ENCODE measurements at regions not wholly inside any gene's neighbourhood (a gene's known extent, or its start where the extent isn't known, plus 50 kb on each side); places are given as distances from the start of the nearest gene placed in this dataset.
"Not testable (repeated sequence)": the region's sequence is repeated elsewhere in the genome, so short reads cannot be mapped to it uniquely, and the experiment has no call there.

DNA sequence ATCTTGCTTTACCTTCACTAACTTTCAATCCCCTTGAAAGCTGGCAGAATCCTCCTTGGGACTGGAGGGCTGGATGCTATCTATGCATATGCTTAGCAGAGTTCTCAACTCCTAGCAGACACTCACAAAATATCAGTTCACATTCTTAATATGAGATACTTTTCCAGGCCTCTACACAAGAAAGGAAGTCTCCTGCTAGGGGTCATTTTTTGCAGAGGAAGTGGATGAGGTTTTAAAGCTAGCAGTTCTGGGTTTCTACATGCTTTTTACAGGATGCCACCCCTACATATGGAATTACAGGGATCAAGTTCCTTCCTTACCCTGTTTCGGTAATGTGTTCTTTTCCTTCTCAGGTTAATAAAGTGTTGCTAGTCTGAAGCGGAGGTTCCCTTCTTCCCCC, 206.3 kb upstream of the TP63 start:
- Mint-ChIP-seq H3K27ac (no peak overlapping the region), H3K4me1 (peaks cover 6% of the 10 kb centered on the region), H3K27me3 (no peaks in the 10 kb centered on the region), H3K4me3 (no peak overlapping the region), H3K36me3 (no peaks in the 10 kb centered on the region), H3K9me3 (no peaks in the 10 kb centered on the region)

DNA sequence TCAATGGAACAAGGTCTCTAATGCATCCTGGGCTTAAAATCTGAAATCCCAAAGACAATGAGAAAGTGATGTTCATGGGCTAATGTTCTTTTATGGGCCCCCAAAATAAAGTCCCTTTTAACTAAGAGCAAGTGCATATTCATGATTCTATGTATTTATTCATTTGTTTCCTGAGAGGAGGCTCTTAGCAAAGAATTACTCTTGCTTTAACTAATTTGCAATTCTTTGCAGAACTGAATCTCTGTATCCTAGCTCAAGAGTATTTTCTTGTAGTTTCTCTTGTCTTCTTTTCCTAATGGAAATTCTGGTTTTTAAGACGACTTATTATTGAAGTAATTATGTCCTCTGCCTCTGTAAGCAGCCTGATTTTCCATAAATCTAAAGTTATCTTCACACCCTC, 202.2 kb upstream of the TP63 start:
- H3K4me3 Mint-ChIP-seq: no peak overlapping the region
- no peaks in the 10 kb centered on the region for H3K9me3 Mint-ChIP-seq
- H3K4me1 Mint-ChIP-seq: peaks cover 6% of the 10 kb centered on the region
- peaks cover 1% of the 10 kb centered on the region for H3K36me3 Mint-ChIP-seq
- H3K27me3 Mint-ChIP-seq: no peaks in the 10 kb centered on the region
- H3K27ac Mint-ChIP-seq: no peak overlapping the region

- no peaks in the 10 kb centered on the region for H3K27me3 Mint-ChIP-seq
These were observed 201.0 kb upstream of the TP63 start for GRCh38 chr3:189430166-189430565.

DNA sequence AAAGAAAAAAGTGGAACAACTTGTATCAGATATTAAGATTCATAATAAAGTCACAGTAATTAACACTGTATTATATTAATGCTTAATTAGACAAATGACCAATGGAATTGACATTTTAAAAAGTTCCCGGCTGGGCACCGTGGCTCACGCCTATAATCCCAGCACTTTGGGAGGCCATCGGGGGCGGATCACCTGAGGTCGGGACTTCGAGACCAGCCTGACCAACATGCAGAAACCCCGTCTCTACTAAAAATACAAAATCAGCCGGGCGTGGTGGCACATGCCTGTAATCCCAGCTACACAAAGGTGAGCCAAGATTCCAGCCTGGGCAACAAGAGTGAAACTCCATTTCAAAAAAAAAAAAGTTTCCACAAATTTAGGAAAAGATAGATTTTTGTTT, 188.9 kb upstream of the TP63 start:
- H3K4me1 Mint-ChIP-seq, H3K9me3 Mint-ChIP-seq, H3K27ac Mint-ChIP-seq, H3K27me3 Mint-ChIP-seq, H3K36me3 Mint-ChIP-seq, H3K4me3 Mint-ChIP-seq: not testable (repeated sequence)

More at GRCh38 chr3:189430166-189430565, 201.0 kb upstream of the TP63 start:
- H3K4me1 Mint-ChIP-seq: peaks cover 5% of the 10 kb centered on the region
- H3K4me3 Mint-ChIP-seq: no peak overlapping the region
- H3K9me3 Mint-ChIP-seq: no peaks in the 10 kb centered on the region
- peaks cover 1% of the 10 kb centered on the region for H3K36me3 Mint-ChIP-seq
- H3K27ac Mint-ChIP-seq: no peak overlapping the region

GRCh38 chr3:189446959-189447560, 184.1 kb upstream of the TP63 start:
- Mint-ChIP-seq H3K4me1 (no peaks in the 10 kb centered on the region), H3K4me3 (no peak overlapping the region), H3K27me3 (no peaks in the 10 kb centered on the region), H3K27ac (no peak overlapping the region), H3K9me3 (no peaks in the 10 kb centered on the region), H3K36me3 (no peaks in the 10 kb centered on the region)

- no peaks in the 10 kb centered on the region for H3K27me3 Mint-ChIP-seq
- no peaks in the 10 kb centered on the region for H3K36me3 Mint-ChIP-seq
- H3K4me1 Mint-ChIP-seq: no peaks in the 10 kb centered on the region
- H3K27ac Mint-ChIP-seq: no peak overlapping the region
- no peak overlapping the region for H3K4me3 Mint-ChIP-seq
- H3K9me3 Mint-ChIP-seq: no peaks in the 10 kb centered on the region
These were observed 182.1 kb upstream of the TP63 start for GRCh38 chr3:189449084-189449483.

- Mint-ChIP-seq H3K9me3 (no peaks in the 10 kb centered on the region), H3K27ac (peak overlapping the region; percentile 68), H3K27me3 (no peaks in the 10 kb centered on the region), H3K36me3 (no peaks in the 10 kb centered on the region), H3K4me3 (no peak overlapping the region), H3K4me1 (no peaks in the 10 kb centered on the region)
These were observed 176.2 kb upstream of the TP63 start for GRCh38 chr3:189455009-189455408.

DNA sequence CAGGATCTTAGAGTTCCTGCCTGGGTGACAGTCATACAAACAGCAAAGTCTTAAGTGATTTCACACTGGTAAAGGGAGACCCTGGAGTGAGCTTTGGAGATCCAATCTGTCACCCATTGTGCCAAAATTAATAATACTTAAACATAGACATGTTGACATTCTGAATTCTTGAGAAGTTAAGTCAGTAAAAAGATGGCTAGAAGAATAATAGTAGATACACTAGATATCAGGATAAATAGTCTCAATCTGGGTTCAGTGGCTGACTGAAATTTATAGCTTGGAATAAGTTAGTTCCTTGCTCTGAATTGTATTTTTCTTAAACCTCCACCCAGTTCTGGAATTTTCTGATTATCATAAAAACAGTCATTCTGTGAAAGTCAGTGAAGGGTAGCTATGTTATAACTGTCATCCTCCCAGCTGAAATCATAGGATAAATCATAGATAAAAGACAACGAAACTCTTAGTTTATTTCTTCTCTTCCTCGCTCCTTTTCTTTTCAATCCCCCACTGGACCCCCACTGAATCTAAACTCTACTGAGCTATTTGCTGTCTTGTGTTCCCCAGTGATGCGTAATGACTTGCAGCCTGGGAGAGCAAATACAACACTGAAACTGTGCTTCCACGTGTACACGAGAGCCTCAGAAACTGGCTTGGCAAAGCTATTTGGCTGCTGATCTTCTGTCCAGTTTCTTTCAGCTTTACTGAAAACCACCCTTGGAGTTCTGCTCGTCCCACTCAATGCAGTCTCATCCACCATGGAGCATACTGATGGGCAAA, 175.4 kb upstream of the TP63 start:
- no peak overlapping the region for H3K4me3 Mint-ChIP-seq
- no peak overlapping the region for H3K27ac Mint-ChIP-seq
- no peaks in the 10 kb centered on the region for H3K27me3 Mint-ChIP-seq
- no peaks in the 10 kb centered on the region for H3K36me3 Mint-ChIP-seq
- no peaks in the 10 kb centered on the region for H3K4me1 Mint-ChIP-seq
- no peaks in the 10 kb centered on the region for H3K9me3 Mint-ChIP-seq

GRCh38 chr3:189457201-189457607, 174.0 kb upstream of the TP63 start:
- H3K4me3 Mint-ChIP-seq: no peak overlapping the region
- no peaks in the 10 kb centered on the region for H3K36me3 Mint-ChIP-seq

DNA sequence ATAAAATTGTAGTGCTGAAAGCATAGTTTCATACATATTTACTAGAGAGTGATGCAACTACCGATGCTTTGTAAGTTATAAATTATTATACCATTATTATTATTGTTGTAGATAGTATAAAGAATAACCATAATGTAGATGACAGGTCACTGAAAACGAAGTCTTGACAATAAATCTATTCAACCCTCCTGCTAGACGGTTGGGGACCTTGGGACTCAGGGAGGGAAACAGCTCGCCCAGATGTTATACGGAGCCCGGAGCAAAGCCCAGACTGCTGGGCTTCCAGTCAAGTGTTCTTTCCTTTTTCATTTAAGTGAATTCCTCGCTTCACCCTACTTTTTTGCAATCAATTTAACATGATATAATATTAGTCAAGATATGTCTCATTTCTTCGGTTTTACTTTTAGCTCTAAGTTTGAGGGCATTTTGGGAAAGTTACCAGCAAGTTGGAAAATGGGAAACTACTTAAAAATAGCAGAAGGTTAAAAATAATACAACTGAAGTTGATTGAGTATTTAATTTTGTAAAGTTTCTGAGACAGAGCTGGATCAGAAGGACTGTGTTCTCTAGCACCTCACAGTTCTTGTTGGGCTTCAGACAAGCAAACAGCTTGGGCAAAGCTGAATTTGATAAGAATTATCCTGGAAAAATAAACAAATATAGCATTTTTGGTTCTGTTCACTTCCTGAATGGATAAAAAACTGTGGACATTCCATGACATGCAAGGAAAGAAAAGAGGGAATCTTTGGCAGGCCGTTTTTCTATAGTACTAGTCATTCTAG, 173.4 kb upstream of the TP63 start:
- Mint-ChIP-seq H3K4me3 (no peak overlapping the region), H3K4me1 (no peaks in the 10 kb centered on the region), H3K27ac (no peak overlapping the region), H3K27me3 (no peaks in the 10 kb centered on the region), H3K36me3 (no peaks in the 10 kb centered on the region), H3K9me3 (no peaks in the 10 kb centered on the region)

More at GRCh38 chr3:189457201-189457607, 174.0 kb upstream of the TP63 start:
- H3K4me1 Mint-ChIP-seq: no peaks in the 10 kb centered on the region
- H3K27me3 Mint-ChIP-seq: no peaks in the 10 kb centered on the region
- H3K27ac Mint-ChIP-seq: no peak overlapping the region
- no peaks in the 10 kb centered on the region for H3K9me3 Mint-ChIP-seq

GRCh38 chr3:189458528-189458927, 172.7 kb upstream of the TP63 start:
- Mint-ChIP-seq H3K27ac (peak overlapping the region; percentile 7), H3K4me1 (no peaks in the 10 kb centered on the region), H3K36me3 (no peaks in the 10 kb centered on the region), H3K4me3 (no peak overlapping the region), H3K27me3 (no peaks in the 10 kb centered on the region), H3K9me3 (no peaks in the 10 kb centered on the region)

- H3K27ac Mint-ChIP-seq: no peak overlapping the region
- H3K36me3 Mint-ChIP-seq: no peaks in the 10 kb centered on the region
- H3K4me3 Mint-ChIP-seq: no peak overlapping the region
- no peaks in the 10 kb centered on the region for H3K4me1 Mint-ChIP-seq
- no peaks in the 10 kb centered on the region for H3K27me3 Mint-ChIP-seq
- no peaks in the 10 kb centered on the region for H3K9me3 Mint-ChIP-seq
These were observed 172.0 kb upstream of the TP63 start for GRCh38 chr3:189459231-189459630.

DNA sequence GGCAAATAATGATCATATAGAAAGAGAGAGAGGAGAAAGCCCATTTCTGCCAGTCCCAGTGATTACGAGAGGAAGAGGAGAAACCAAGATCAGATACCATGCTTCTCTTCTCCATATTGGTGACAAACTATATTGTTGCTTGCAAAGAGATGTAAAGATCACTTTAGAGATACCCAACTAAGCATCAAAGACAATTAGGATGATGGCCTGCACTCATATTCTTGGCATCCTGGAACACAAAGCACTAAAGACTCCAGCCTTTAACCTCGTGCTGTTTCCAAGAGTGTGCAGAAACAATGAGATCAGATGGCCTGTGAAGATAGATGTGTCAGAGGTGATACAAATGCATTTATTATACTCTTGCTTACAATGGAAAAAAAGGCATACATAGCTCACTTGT, 170.7 kb upstream of the TP63 start:
- Mint-ChIP-seq H3K9me3 (no peaks in the 10 kb centered on the region), H3K27ac (no peak overlapping the region), H3K27me3 (no peaks in the 10 kb centered on the region), H3K36me3 (no peaks in the 10 kb centered on the region), H3K4me3 (no peak overlapping the region), H3K4me1 (no peaks in the 10 kb centered on the region)

GRCh38 chr3:189464799-189465198, 166.4 kb upstream of the TP63 start:
- Mint-ChIP-seq H3K4me1 (no peaks in the 10 kb centered on the region), H3K36me3 (no peaks in the 10 kb centered on the region), H3K4me3 (no peak overlapping the region), H3K27me3 (no peaks in the 10 kb centered on the region), H3K9me3 (no peaks in the 10 kb centered on the region), H3K27ac (no peak overlapping the region)

DNA sequence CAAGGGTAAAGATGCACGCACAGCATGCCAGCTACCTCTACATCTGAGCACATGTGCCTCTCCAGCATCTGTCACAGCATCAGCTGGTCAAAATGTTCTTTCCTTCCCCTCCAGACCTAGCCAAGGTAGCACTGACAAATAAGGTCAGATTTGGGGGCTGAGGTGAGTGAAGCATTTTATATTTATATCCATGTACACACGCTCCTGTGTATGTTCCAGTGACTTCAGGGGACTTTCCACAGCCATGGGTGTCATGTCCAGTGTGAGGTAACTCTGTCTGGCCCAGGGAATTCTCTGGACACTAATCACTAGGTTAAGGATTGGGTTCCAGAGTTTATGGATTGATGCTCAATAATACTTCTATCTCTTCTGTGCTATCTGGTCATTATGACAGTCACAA, 165.2 kb upstream of the TP63 start:
- no peaks in the 10 kb centered on the region for H3K9me3 Mint-ChIP-seq
- no peak overlapping the region for H3K4me3 Mint-ChIP-seq
- H3K27me3 Mint-ChIP-seq: no peaks in the 10 kb centered on the region
- H3K4me1 Mint-ChIP-seq: no peaks in the 10 kb centered on the region
- H3K36me3 Mint-ChIP-seq: no peaks in the 10 kb centered on the region
- no peak overlapping the region for H3K27ac Mint-ChIP-seq

- H3K27ac Mint-ChIP-seq: no peak overlapping the region
- H3K27me3 Mint-ChIP-seq: no peaks in the 10 kb centered on the region
- H3K36me3 Mint-ChIP-seq: no peaks in the 10 kb centered on the region
- H3K4me3 Mint-ChIP-seq: no peak overlapping the region
- H3K9me3 Mint-ChIP-seq: no peaks in the 10 kb centered on the region
- H3K4me1 Mint-ChIP-seq: no peaks in the 10 kb centered on the region
These were observed 163.7 kb upstream of the TP63 start for GRCh38 chr3:189467451-189467850.

Measured in activated naive CD4-positive, alpha-beta T cell treated with anti-CD3 and anti-CD28 coated beads, Interleukin-2, amount 50 U/mL, for 24 hours (primary cell).